ENCODE measurements at regions not wholly inside any gene's neighbourhood (a gene's known extent, or its start where the extent isn't known, plus 50 kb on each side); places are given as distances from the start of the nearest gene placed in this dataset.
A peak's percentile ranks its signal among the peaks of the same experiment; 100 is the strongest.

GRCh38 chr15:46386356-46386755 is 751.5 kb downstream of the SQOR start (continued):
- no peak for TF ChIP-seq ZNF281 (CRISPR knock-in tag; IDR thresholded peaks at IDR 0.05)
- no peak for TF ChIP-seq ZNF671 (CRISPR knock-in tag; IDR thresholded peaks at IDR 0.05)
- no peak for TF ChIP-seq IRF2 (CRISPR knock-in tag; IDR thresholded peaks at IDR 0.05; ENCODE audit: borderline replicate concordance, low read depth)
- TF ChIP-seq CREB1 (CRISPR knock-in tag; IDR thresholded peaks at IDR 0.05): no peak
- TF ChIP-seq PRDM15 (CRISPR knock-in tag; IDR thresholded peaks at IDR 0.05): no peak
- no peak for TF ChIP-seq ATF3 (CRISPR knock-in tag; conservative IDR thresholded peaks at IDR 0.05)

DNA sequence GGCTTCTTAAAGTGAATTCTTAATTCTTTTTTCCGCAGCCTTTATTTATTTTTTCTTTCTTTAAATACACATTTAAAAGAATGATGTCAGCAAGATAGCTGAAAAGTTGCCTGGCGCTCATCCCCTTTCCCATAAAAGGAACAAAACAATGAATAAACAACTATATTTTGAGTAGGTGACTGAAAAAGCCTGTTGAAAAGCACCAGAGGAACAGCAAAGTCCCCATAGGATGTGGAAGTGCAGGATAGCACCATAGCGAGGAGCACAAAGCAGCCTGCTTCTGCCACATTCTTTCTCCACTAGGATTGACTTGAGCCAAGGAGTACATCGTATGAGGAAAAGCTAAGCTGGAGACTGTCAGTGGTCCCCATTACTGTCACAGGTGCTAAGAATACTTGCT is 754.9 kb downstream of the SQOR start:
- Mint-ChIP-seq H3K9me3 (no peaks in the 10 kb centered on the region; the same call in 1 of the 2 replicates), H3K27ac (no peak overlapping the region), H3K36me3 (no peaks in the 10 kb centered on the region), H3K4me3 (no peak overlapping the region), H3K27me3 (ENCODE audit: low read depth) (no peaks in the 10 kb centered on the region), H3K4me1 (peaks cover 16% of the 10 kb centered on the region)
- ChIA-PET POLR2A (no interaction called here), CTCF (no interaction called here)
- ATAC-seq (peak; percentile 38; the same call in 1 of the 2 replicates), DNase-seq (ENCODE audit: low spot score) (no peak)
- TF ChIP-seq MXD4 (CRISPR knock-in tag; IDR thresholded peaks at IDR 0.05; ENCODE audit: borderline replicate concordance) (no peak), EMX1 (CRISPR knock-in tag; IDR thresholded peaks at IDR 0.05) (no peak), ZNF317 (CRISPR knock-in tag; IDR thresholded peaks at IDR 0.05; ENCODE audit: borderline replicate concordance, low read depth) (no peak), ZNF281 (CRISPR knock-in tag; IDR thresholded peaks at IDR 0.05) (no peak), JUN (CRISPR knock-in tag; IDR thresholded peaks at IDR 0.05) (no peak), ZNF138 (CRISPR knock-in tag; conservative IDR thresholded peaks at IDR 0.05) (no peak), KAT7 (CRISPR knock-in tag; IDR thresholded peaks at IDR 0.05; ENCODE audit: borderline replicate concordance) (no peak), ATF3 (CRISPR knock-in tag; conservative IDR thresholded peaks at IDR 0.05) (no peak), CREB1 (CRISPR knock-in tag; IDR thresholded peaks at IDR 0.05) (no peak), ZNF232 (CRISPR knock-in tag; IDR thresholded peaks at IDR 0.05) (no peak), NR1H2 (CRISPR knock-in tag; IDR thresholded peaks at IDR 0.05) (no peak)
- TF ChIP-seq, protein P1, sequence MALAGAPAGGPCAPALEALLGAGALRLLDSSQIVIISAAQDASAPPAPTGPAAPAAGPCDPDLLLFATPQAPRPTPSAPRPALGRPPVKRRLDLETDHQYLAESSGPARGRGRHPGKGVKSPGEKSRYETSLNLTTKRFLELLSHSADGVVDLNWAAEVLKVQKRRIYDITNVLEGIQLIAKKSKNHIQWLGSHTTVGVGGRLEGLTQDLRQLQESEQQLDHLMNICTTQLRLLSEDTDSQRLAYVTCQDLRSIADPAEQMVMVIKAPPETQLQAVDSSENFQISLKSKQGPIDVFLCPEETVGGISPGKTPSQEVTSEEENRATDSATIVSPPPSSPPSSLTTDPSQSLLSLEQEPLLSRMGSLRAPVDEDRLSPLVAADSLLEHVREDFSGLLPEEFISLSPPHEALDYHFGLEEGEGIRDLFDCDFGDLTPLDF (CRISPR knock-in tag; IDR thresholded peaks at IDR 0.05): no peak
- TF ChIP-seq, protein P2, sequence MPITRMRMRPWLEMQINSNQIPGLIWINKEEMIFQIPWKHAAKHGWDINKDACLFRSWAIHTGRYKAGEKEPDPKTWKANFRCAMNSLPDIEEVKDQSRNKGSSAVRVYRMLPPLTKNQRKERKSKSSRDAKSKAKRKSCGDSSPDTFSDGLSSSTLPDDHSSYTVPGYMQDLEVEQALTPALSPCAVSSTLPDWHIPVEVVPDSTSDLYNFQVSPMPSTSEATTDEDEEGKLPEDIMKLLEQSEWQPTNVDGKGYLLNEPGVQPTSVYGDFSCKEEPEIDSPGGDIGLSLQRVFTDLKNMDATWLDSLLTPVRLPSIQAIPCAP (CRISPR knock-in tag; IDR thresholded peaks at IDR 0.05): no peak

Measured in WTC11 (cell line).